Prostate gland (tissue), 2 donors: ENCODE measurements at regions not wholly inside any gene's neighbourhood (a gene's known extent, or its start where the extent isn't known, plus 50 kb on each side); places are given as distances from the start of the nearest gene placed in this dataset.

ENCODE experiments used
- CTCF ChIP-seq, 4 experiments: fragments of 200-600 bp in 2 of 4; fragments of 450-650 bp in 2 of 4; sonication (generic) in 2 of 4; IDR thresholded peaks; 1 replicate in 3 of 4; 2 replicates in 1 of 4; pipeline ENCODE4 v1.5.1; 2016 to 2019; ENCODE audit warnings: antibody characterized with exemption in 4 of 4, mild to moderate bottlenecking in 2 of 4, moderate library complexity in 2 of 4
- POLR2AphosphoS5 ChIP-seq: sonication (generic); formaldehyde crosslinking; IDR thresholded peaks from one replicate; pipeline ENCODE4 v1.6.1; 2017; ENCODE audit warnings: antibody characterized with exemption

GRCh38 chr6:4521070-4521469 lies 255.1 kb upstream of the CDYL start:
- TF ChIP-seq CTCF (IDR thresholded peaks at IDR 0.05) (no peak), POLR2AphosphoS5 (no peak)
